Kidney epithelial cell (primary cell): ENCODE measurements at regions not wholly inside any gene's neighbourhood (a gene's known extent, or its start where the extent isn't known, plus 50 kb on each side); places are given as distances from the start of the nearest gene placed in this dataset.

Source experiments
- DNase-seq: peaks from one replicate; pipeline ENCODE4 v3.0.0-alpha.2; 2010; ENCODE audit warnings: low read depth
- H3K27me3 ChIP-seq: 2 replicates; pipeline ENCODE4 v1.6.0; 2011; ENCODE audit warnings: low read length; ENCODE audit not compliant: control insufficient read depth, insufficient read depth
- H3K36me3 ChIP-seq: 2 replicates; pipeline ENCODE4 v1.5.1; 2011; ENCODE audit warnings: low read length; ENCODE audit not compliant: control insufficient read depth, insufficient read depth
- H3K4me3 ChIP-seq: 2 replicates; pipeline ENCODE4 v1.5.1; 2011; ENCODE audit warnings: low read depth, mild to moderate bottlenecking, control low read depth, low read length
- CTCF ChIP-seq: IDR thresholded peaks from 2 replicates; pipeline ENCODE4 v1.5.1; 2011; ENCODE audit warnings: mild to moderate bottlenecking, moderate library complexity, low read length, control low read depth, inconsistent platforms; ENCODE audit not compliant: insufficient read depth, poor library complexity, severe bottlenecking

- Histone ChIP-seq H3K36me3 (no peaks in the 10 kb centered on the region), H3K4me3 (no peak overlapping the region), H3K27me3 (no peaks in the 10 kb centered on the region)
- no peak for TF ChIP-seq CTCF
- DNase-seq = no peak
These were observed 98.8 kb downstream of the DAD1 start for GRCh38 chr14:22489957-22490950.

- Histone ChIP-seq H3K36me3 (no peaks in the 10 kb centered on the region), H3K27me3 (no peaks in the 10 kb centered on the region), H3K4me3 (no peak overlapping the region)
- no peak for DNase-seq
- no peak for TF ChIP-seq CTCF
These were observed 99.8 kb downstream of the DAD1 start for GRCh38 chr14:22489244-22489545.

GRCh38 chr14:22488522-22489243 is 100.3 kb downstream of the DAD1 start:
- no peak for TF ChIP-seq CTCF
- Histone ChIP-seq H3K27me3 (no peaks in the 10 kb centered on the region), H3K4me3 (no peak overlapping the region), H3K36me3 (no peaks in the 10 kb centered on the region)
- no peak for DNase-seq

- TF ChIP-seq CTCF = no peak
- no peaks in the 10 kb centered on the region for H3K36me3 ChIP-seq
- H3K4me3 ChIP-seq = no peak overlapping the region
- DNase-seq = no peak
- no peaks in the 10 kb centered on the region for H3K27me3 ChIP-seq
These were observed 101.1 kb downstream of the DAD1 start for GRCh38 chr14:22487941-22488340.

- no peak for TF ChIP-seq CTCF
- Histone ChIP-seq H3K4me3 (no peak overlapping the region), H3K27me3 (no peaks in the 10 kb centered on the region), H3K36me3 (no peaks in the 10 kb centered on the region)
- no peak for DNase-seq
These were observed 101.6 kb downstream of the DAD1 start for GRCh38 chr14:22487401-22487800.
